ENCODE measurements at regions not wholly inside any gene's neighbourhood (a gene's known extent, or its start where the extent isn't known, plus 50 kb on each side); places are given as distances from the start of the nearest gene placed in this dataset.

- no peak for DNase-seq
- no peaks in the 10 kb centered on the region for H3K27me3 ChIP-seq (ENCODE audit: control insufficient read depth in 1 of 2, insufficient read depth in 2 of 2, low read length in 2 of 2)
- no peak overlapping the region for H3K4me3 ChIP-seq (ENCODE audit: low read length)
- Mint-ChIP-seq H3K4me3 (no peak overlapping the region), H3K9me3 (no peaks in the 10 kb centered on the region), H3K36me3 (ENCODE audit: low read depth) (no peaks in the 10 kb centered on the region), H3K27me3 (no peaks in the 10 kb centered on the region), H3K27ac (no peak overlapping the region), H3K4me1 (ENCODE audit: low read depth) (no peaks in the 10 kb centered on the region)
- no peak overlapping the region for H3K27ac ChIP-seq (ENCODE audit: low read depth in 1 of 2, low read length in 2 of 2)
- no peaks in the 10 kb centered on the region for H3K36me3 ChIP-seq (ENCODE audit: insufficient read depth, low read length)
- no peaks in the 10 kb centered on the region for H3K4me1 ChIP-seq (ENCODE audit: insufficient read depth, low read length)
- ChIA-PET CTCF (no interaction called here), POLR2A (no interaction called here)
- intact Hi-C loops (cut with DNase I, micrococcal nuclease): no loop called here
- no peak for TF ChIP-seq CTCF (IDR thresholded peaks at IDR 0.05)
- no peak for ATAC-seq (ENCODE audit: poor library complexity)
- H3K9me3 ChIP-seq (ENCODE audit: control insufficient read depth in 1 of 2, insufficient read depth in 1 of 2, low read length in 2 of 2): no peaks in the 10 kb centered on the region
These were observed 692.0 kb upstream of the FAM98A start for GRCh38 chr2:34291076-34291475.

GRCh38 chr2:34288016-34288415, 688.9 kb upstream of the FAM98A start:
- H3K4me1 Mint-ChIP-seq (ENCODE audit: low read depth): no peaks in the 10 kb centered on the region
- H3K27me3 Mint-ChIP-seq: no peaks in the 10 kb centered on the region
- no peak for ATAC-seq (ENCODE audit: poor library complexity)
- no peaks in the 10 kb centered on the region for H3K36me3 Mint-ChIP-seq (ENCODE audit: low read depth)
- no peak overlapping the region for H3K4me3 Mint-ChIP-seq
- Histone ChIP-seq H3K9me3 (ENCODE audit: control insufficient read depth in 1 of 2, insufficient read depth in 1 of 2, low read length in 2 of 2) (no peaks in the 10 kb centered on the region), H3K36me3 (ENCODE audit: insufficient read depth, low read length) (no peaks in the 10 kb centered on the region), H3K27ac (ENCODE audit: low read depth in 1 of 2, low read length in 2 of 2) (no peak overlapping the region), H3K4me3 (ENCODE audit: low read length) (no peak overlapping the region), H3K4me1 (ENCODE audit: insufficient read depth, low read length) (no peaks in the 10 kb centered on the region), H3K27me3 (ENCODE audit: control insufficient read depth in 1 of 2, insufficient read depth in 2 of 2, low read length in 2 of 2) (no peaks in the 10 kb centered on the region)
- intact Hi-C loops (cut with DNase I, micrococcal nuclease): no loop called here
- CTCF ChIA-PET: no interaction called here
- H3K27ac Mint-ChIP-seq: no peak overlapping the region
- H3K9me3 Mint-ChIP-seq: peaks cover 7% of the 10 kb centered on the region
- DNase-seq: no peak
- POLR2A ChIA-PET: no interaction called here
- no peak for TF ChIP-seq CTCF (IDR thresholded peaks at IDR 0.05)

DNA sequence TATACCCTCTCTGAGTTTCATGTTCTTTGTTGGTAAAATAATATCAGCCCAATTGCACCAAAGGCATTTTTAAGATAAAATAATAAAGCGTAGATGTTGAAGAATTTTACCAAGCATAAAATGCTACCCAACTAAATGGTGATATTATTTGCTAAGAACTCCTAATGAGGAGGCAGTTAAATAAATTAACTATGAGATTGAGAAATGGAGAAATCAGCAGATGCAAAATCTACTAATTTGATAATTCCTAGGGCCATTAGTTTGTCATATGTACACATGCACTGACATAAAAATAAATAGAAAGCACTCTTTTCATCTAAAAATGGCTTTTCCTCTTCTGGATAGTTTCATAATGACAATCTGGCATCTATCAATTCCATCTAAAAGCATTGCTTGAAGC, 681.5 kb upstream of the FAM98A start:
- TF ChIP-seq CTCF (IDR thresholded peaks at IDR 0.05): no peak
- H3K9me3 Mint-ChIP-seq: peaks cover 8% of the 10 kb centered on the region
- Histone ChIP-seq H3K36me3 (ENCODE audit: insufficient read depth, low read length) (no peaks in the 10 kb centered on the region), H3K4me3 (ENCODE audit: low read length) (no peak overlapping the region), H3K27ac (ENCODE audit: low read depth in 1 of 2, low read length in 2 of 2) (no peak overlapping the region), H3K27me3 (ENCODE audit: control insufficient read depth in 1 of 2, insufficient read depth in 2 of 2, low read length in 2 of 2) (no peaks in the 10 kb centered on the region), H3K9me3 (ENCODE audit: control insufficient read depth in 1 of 2, insufficient read depth in 1 of 2, low read length in 2 of 2) (no peaks in the 10 kb centered on the region), H3K4me1 (ENCODE audit: insufficient read depth, low read length) (no peaks in the 10 kb centered on the region)
- DNase-seq (no peak), ATAC-seq (ENCODE audit: poor library complexity) (no peak)
- H3K27me3 Mint-ChIP-seq: no peaks in the 10 kb centered on the region
- no peak overlapping the region for H3K27ac Mint-ChIP-seq
- H3K4me1 Mint-ChIP-seq (ENCODE audit: low read depth): no peaks in the 10 kb centered on the region
- intact Hi-C loops (cut with DNase I, micrococcal nuclease): no loop called here
- H3K4me3 Mint-ChIP-seq: no peak overlapping the region
- H3K36me3 Mint-ChIP-seq (ENCODE audit: low read depth): no peaks in the 10 kb centered on the region
- ChIA-PET CTCF (no interaction called here), POLR2A (no interaction called here)

Measured in CD4-positive, alpha-beta T cell (primary cell).